ENCODE measurements at regions not wholly inside any gene's neighbourhood (a gene's known extent, or its start where the extent isn't known, plus 50 kb on each side); places are given as distances from the start of the nearest gene placed in this dataset.

GRCh38 chr18:43916984-43917383 lies 639.7 kb upstream of the SYT4 start:
- Histone ChIP-seq H3K4me1 (ENCODE audit: control insufficient read depth, insufficient read depth, low read length) (peaks cover 17% of the 10 kb centered on the region), H3K9me3 (ENCODE audit: control insufficient read depth, insufficient read depth, low read depth, low read length) (no peaks in the 10 kb centered on the region), H3K27me3 (ENCODE audit: control insufficient read depth, insufficient read depth, low read length) (no peaks in the 10 kb centered on the region), H3K9ac (ENCODE audit: low read length) (no peak overlapping the region), H3K4me3 (ENCODE audit: low read depth, low read length) (no peak overlapping the region), H3K36me3 (ENCODE audit: control insufficient read depth, insufficient read depth, low read length) (no peaks in the 10 kb centered on the region), H3K27ac (ENCODE audit: low read depth, low read length) (no peak overlapping the region)

GRCh38 chr18:43917520-43917919 lies 640.2 kb upstream of the SYT4 start:
- no peak overlapping the region for H3K27ac ChIP-seq (ENCODE audit: low read depth, low read length)
- H3K4me3 ChIP-seq (ENCODE audit: low read depth, low read length): no peak overlapping the region
- no peaks in the 10 kb centered on the region for H3K27me3 ChIP-seq (ENCODE audit: control insufficient read depth, insufficient read depth, low read length)
- H3K36me3 ChIP-seq (ENCODE audit: control insufficient read depth, insufficient read depth, low read length): no peaks in the 10 kb centered on the region
- no peaks in the 10 kb centered on the region for H3K9me3 ChIP-seq (ENCODE audit: control insufficient read depth, insufficient read depth, low read depth, low read length)
- H3K4me1 ChIP-seq (ENCODE audit: control insufficient read depth, insufficient read depth, low read length): peaks cover 17% of the 10 kb centered on the region
- no peak overlapping the region for H3K9ac ChIP-seq (ENCODE audit: low read length)

- H3K4me1 ChIP-seq (ENCODE audit: control insufficient read depth, insufficient read depth, low read length): peaks cover 15% of the 10 kb centered on the region
- no peak overlapping the region for H3K9ac ChIP-seq (ENCODE audit: low read length)
- H3K9me3 ChIP-seq (ENCODE audit: control insufficient read depth, insufficient read depth, low read depth, low read length): no peaks in the 10 kb centered on the region
- no peak overlapping the region for H3K4me3 ChIP-seq (ENCODE audit: low read depth, low read length)
- H3K36me3 ChIP-seq (ENCODE audit: control insufficient read depth, insufficient read depth, low read length): no peaks in the 10 kb centered on the region
- no peak overlapping the region for H3K27ac ChIP-seq (ENCODE audit: low read depth, low read length)
- H3K27me3 ChIP-seq (ENCODE audit: control insufficient read depth, insufficient read depth, low read length): no peaks in the 10 kb centered on the region
These were observed 642.3 kb upstream of the SYT4 start for GRCh38 chr18:43919551-43919950.

- H3K27ac ChIP-seq (ENCODE audit: low read depth, low read length): no peak overlapping the region
These were observed 654.1 kb upstream of the SYT4 start for GRCh38 chr18:43931439-43931838.

GRCh38 chr18:43932140-43932539 lies 654.9 kb upstream of the SYT4 start:
- H3K9me3 ChIP-seq (ENCODE audit: control insufficient read depth, insufficient read depth, low read depth, low read length): no peaks in the 10 kb centered on the region
- H3K4me1 ChIP-seq (ENCODE audit: control insufficient read depth, insufficient read depth, low read length): no peaks in the 10 kb centered on the region
- no peaks in the 10 kb centered on the region for H3K27me3 ChIP-seq (ENCODE audit: control insufficient read depth, insufficient read depth, low read length)
- no peaks in the 10 kb centered on the region for H3K36me3 ChIP-seq (ENCODE audit: control insufficient read depth, insufficient read depth, low read length)
- H3K27ac ChIP-seq (ENCODE audit: low read depth, low read length): no peak overlapping the region
- H3K4me3 ChIP-seq (ENCODE audit: low read depth, low read length): no peak overlapping the region
- no peak overlapping the region for H3K9ac ChIP-seq (ENCODE audit: low read length)

More at GRCh38 chr18:43931439-43931838, 654.1 kb upstream of the SYT4 start:
- H3K36me3 ChIP-seq (ENCODE audit: control insufficient read depth, insufficient read depth, low read length): no peaks in the 10 kb centered on the region
- H3K9me3 ChIP-seq (ENCODE audit: control insufficient read depth, insufficient read depth, low read depth, low read length): no peaks in the 10 kb centered on the region
- H3K9ac ChIP-seq (ENCODE audit: low read length): no peak overlapping the region
- H3K4me3 ChIP-seq (ENCODE audit: low read depth, low read length): no peak overlapping the region
- no peaks in the 10 kb centered on the region for H3K27me3 ChIP-seq (ENCODE audit: control insufficient read depth, insufficient read depth, low read length)
- no peaks in the 10 kb centered on the region for H3K4me1 ChIP-seq (ENCODE audit: control insufficient read depth, insufficient read depth, low read length)

GRCh38 chr18:43933177-43933576 lies 655.9 kb upstream of the SYT4 start:
- Histone ChIP-seq H3K27ac (ENCODE audit: low read depth, low read length) (no peak overlapping the region), H3K9me3 (ENCODE audit: control insufficient read depth, insufficient read depth, low read depth, low read length) (no peaks in the 10 kb centered on the region), H3K4me1 (ENCODE audit: control insufficient read depth, insufficient read depth, low read length) (no peaks in the 10 kb centered on the region), H3K9ac (ENCODE audit: low read length) (no peak overlapping the region), H3K27me3 (ENCODE audit: control insufficient read depth, insufficient read depth, low read length) (no peaks in the 10 kb centered on the region), H3K36me3 (ENCODE audit: control insufficient read depth, insufficient read depth, low read length) (no peaks in the 10 kb centered on the region), H3K4me3 (ENCODE audit: low read depth, low read length) (no peak overlapping the region)

- no peaks in the 10 kb centered on the region for H3K9me3 ChIP-seq (ENCODE audit: control insufficient read depth, insufficient read depth, low read depth, low read length)
- H3K27ac ChIP-seq (ENCODE audit: low read depth, low read length): no peak overlapping the region
- no peak overlapping the region for H3K9ac ChIP-seq (ENCODE audit: low read length)
- H3K4me1 ChIP-seq (ENCODE audit: control insufficient read depth, insufficient read depth, low read length): no peaks in the 10 kb centered on the region
- H3K27me3 ChIP-seq (ENCODE audit: control insufficient read depth, insufficient read depth, low read length): no peaks in the 10 kb centered on the region
- no peak overlapping the region for H3K4me3 ChIP-seq (ENCODE audit: low read depth, low read length)
- no peaks in the 10 kb centered on the region for H3K36me3 ChIP-seq (ENCODE audit: control insufficient read depth, insufficient read depth, low read length)
These were observed 657.0 kb upstream of the SYT4 start for GRCh38 chr18:43934322-43934721.

GRCh38 chr18:43934781-43935471 lies 657.6 kb upstream of the SYT4 start:
- no peak overlapping the region for H3K4me3 ChIP-seq (ENCODE audit: low read depth, low read length)
- no peaks in the 10 kb centered on the region for H3K4me1 ChIP-seq (ENCODE audit: control insufficient read depth, insufficient read depth, low read length)
- no peaks in the 10 kb centered on the region for H3K9me3 ChIP-seq (ENCODE audit: control insufficient read depth, insufficient read depth, low read depth, low read length)
- H3K27me3 ChIP-seq (ENCODE audit: control insufficient read depth, insufficient read depth, low read length): no peaks in the 10 kb centered on the region
- H3K27ac ChIP-seq (ENCODE audit: low read depth, low read length): no peak overlapping the region
- H3K9ac ChIP-seq (ENCODE audit: low read length): no peak overlapping the region
- no peaks in the 10 kb centered on the region for H3K36me3 ChIP-seq (ENCODE audit: control insufficient read depth, insufficient read depth, low read length)

- no peaks in the 10 kb centered on the region for H3K9me3 ChIP-seq (ENCODE audit: control insufficient read depth, insufficient read depth, low read depth, low read length)
- H3K9ac ChIP-seq (ENCODE audit: low read length): no peak overlapping the region
- H3K36me3 ChIP-seq (ENCODE audit: control insufficient read depth, insufficient read depth, low read length): no peaks in the 10 kb centered on the region
- H3K4me3 ChIP-seq (ENCODE audit: low read depth, low read length): no peak overlapping the region
- no peaks in the 10 kb centered on the region for H3K27me3 ChIP-seq (ENCODE audit: control insufficient read depth, insufficient read depth, low read length)
- H3K27ac ChIP-seq (ENCODE audit: low read depth, low read length): no peak overlapping the region
- no peaks in the 10 kb centered on the region for H3K4me1 ChIP-seq (ENCODE audit: control insufficient read depth, insufficient read depth, low read length)
These were observed 658.9 kb upstream of the SYT4 start for GRCh38 chr18:43936176-43936575.

GRCh38 chr18:43949291-43949690 lies 672.0 kb upstream of the SYT4 start:
- H3K36me3 ChIP-seq (ENCODE audit: control insufficient read depth, insufficient read depth, low read length): no peaks in the 10 kb centered on the region

GRCh38 chr18:43950062-43950461 lies 672.8 kb upstream of the SYT4 start:
- H3K27ac ChIP-seq (ENCODE audit: low read depth, low read length): no peak overlapping the region

More at GRCh38 chr18:43949291-43949690, 672.0 kb upstream of the SYT4 start:
- Histone ChIP-seq H3K4me1 (ENCODE audit: control insufficient read depth, insufficient read depth, low read length) (no peaks in the 10 kb centered on the region), H3K4me3 (ENCODE audit: low read depth, low read length) (no peak overlapping the region), H3K9ac (ENCODE audit: low read length) (no peak overlapping the region), H3K9me3 (ENCODE audit: control insufficient read depth, insufficient read depth, low read depth, low read length) (peaks cover 16% of the 10 kb centered on the region), H3K27me3 (ENCODE audit: control insufficient read depth, insufficient read depth, low read length) (no peaks in the 10 kb centered on the region), H3K27ac (ENCODE audit: low read depth, low read length) (no peak overlapping the region)

More at GRCh38 chr18:43950062-43950461, 672.8 kb upstream of the SYT4 start:
- Histone ChIP-seq H3K4me1 (ENCODE audit: control insufficient read depth, insufficient read depth, low read length) (no peaks in the 10 kb centered on the region), H3K9ac (ENCODE audit: low read length) (no peak overlapping the region), H3K36me3 (ENCODE audit: control insufficient read depth, insufficient read depth, low read length) (no peaks in the 10 kb centered on the region), H3K4me3 (ENCODE audit: low read depth, low read length) (no peak overlapping the region), H3K27me3 (ENCODE audit: control insufficient read depth, insufficient read depth, low read length) (no peaks in the 10 kb centered on the region), H3K9me3 (ENCODE audit: control insufficient read depth, insufficient read depth, low read depth, low read length) (peaks cover 16% of the 10 kb centered on the region)
